ENCODE measurements at regions not wholly inside any gene's neighbourhood (a gene's known extent, or its start where the extent isn't known, plus 50 kb on each side); places are given as distances from the start of the nearest gene placed in this dataset.
"Not testable (repeated sequence)": the region's sequence is repeated elsewhere in the genome, so short reads cannot be mapped to it uniquely, and the experiment has no call there.

DNA sequence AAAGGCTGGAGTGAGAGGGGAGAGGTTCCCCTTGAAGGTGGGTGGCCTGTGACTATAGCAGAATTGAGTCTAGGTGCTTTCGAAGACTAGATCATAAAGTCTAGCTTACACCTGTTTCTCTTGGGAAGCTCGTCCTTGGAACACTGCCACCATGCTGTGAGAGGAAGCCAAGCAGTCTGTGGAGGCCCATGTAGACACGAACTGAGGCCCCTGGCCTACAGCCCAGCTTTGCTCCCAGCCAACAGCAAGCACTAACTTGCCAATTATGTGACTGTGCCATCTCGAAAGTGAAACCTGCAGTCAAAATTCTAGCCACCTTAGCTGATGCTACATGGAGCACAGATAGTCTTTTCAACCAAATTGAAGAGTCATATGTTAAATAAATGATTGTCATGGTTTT, 190.5 kb upstream of the NECTIN3 start:
- no peak for DNase-seq (ENCODE audit: low read depth, low spot score)

DNA sequence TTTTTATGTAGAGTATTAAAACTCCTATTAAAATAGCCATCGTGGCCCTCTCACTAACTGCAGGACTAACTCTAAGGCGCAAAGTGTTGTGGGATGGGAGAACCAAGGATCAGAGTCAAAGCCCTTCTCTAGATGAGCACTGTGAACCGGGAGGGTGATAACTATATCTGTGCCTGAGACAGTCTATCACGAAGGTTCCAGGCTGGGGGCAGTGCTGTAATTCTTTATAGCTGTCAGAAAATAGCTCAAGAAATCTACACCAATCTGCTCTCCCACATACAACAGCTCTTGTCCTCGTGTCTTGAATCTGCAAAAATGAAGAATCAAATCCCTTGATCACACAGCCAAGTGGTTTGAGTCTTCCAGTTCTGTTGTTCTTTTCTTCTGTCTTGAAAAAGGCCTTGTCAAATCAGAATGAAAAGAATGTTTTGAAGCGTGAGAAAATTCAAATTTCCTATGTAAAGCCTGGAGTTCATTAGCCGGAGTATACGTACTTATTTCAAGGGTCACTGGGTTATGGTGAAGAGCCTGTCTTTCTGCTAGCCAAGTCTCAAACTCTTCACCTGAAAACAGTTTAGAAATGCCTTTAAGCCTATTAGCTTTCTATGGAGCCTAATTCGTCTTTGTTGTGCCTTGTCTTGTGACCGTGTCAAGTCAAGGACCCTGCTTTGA, 185.3 kb upstream of the NECTIN3 start:
- DNase-seq (ENCODE audit: low read depth, low spot score), result no peak

DNA sequence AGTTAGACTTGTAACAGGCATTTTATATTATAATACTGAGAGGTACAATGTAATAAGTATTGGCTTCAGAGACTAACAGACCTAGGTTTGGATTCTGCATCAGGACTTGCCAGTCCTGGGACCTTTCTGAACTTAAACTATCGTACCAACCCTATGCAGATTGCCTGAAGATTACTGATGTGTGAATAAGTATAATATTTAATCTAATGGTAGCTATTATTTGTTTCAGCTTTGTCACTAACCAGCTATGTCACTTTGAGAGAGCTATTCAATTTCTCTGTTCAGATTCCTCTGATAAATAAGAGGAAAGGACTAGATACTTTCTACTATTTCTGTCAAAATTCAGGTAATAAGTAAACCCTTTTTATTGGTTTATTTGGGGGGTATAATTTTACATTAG, 184.4 kb upstream of the NECTIN3 start:
- no peak for DNase-seq (ENCODE audit: low read depth, low spot score)

DNA sequence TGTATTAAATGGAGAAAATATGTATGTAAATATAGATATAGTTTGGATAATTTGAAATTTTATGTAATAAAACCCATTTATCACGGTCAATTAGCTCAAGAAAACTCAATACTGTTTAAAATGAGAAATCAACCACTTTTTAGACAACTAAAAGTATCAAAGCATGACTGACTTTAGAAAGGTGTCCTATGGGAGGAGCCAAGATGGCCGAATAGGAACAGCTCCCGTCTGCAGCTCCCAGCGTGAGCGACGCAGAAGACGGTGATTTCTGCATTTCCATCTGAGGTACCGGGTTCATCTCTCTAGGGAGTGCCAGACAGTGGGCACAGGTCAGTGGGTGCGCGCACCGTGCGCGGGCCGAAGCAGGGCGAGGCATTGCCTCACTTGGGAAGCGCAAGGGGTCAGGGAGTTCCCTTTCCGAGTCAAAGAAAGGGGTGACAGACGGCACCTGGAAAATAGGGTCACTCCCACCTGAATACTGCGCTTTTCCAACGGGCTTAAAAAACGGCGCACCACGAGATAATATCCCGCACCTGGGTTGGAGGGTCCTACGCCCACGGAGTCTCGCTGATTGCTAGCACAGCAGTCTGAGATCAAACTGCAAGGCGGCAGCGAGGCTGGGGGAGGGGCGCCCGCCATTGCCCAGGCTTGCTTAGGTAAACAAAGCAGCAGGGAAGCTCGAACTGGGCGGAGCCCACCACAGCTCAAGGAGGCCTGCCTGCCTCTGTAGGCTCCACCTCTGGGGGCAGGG, 182.8 kb upstream of the NECTIN3 start:
- not testable (repeated sequence) for DNase-seq (ENCODE audit: low read depth, low spot score)

DNA sequence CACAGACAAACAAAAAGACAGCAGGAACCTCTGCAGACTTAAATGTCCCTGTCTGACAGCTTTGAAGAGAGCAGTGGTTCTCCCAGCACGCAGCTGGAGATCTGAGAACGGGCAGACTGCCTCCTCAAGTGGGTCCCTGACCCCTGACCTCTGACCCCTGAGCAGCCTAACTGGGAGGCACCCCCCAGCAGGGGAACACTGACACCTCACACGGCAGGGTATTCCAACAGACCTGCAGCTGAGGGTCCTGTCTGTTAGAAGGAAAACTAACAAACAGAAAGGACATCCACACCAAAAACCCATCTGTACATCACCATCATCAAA, 182.3 kb upstream of the NECTIN3 start:
- not testable (repeated sequence) for DNase-seq (ENCODE audit: low read depth, low spot score)

DNA sequence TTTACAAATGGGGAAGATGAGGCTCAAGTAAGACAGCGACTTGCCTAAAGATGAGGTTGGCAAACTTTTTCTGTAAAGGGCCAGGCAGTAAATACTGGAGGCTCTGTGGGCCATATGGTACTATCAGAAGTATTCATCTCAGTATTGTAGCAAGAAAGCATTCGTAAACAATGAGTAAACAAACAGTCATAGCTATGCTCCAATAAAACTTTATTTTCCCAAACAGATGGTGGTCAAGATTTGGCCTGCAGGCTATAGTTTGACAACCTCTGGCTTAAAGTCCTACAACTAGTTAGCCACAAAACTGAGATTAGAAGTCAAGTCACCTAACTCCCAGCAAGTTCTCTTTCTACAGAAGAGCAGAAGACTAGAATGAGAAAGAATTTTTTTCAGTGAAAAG, 177.0 kb upstream of the NECTIN3 start:
- DNase-seq (ENCODE audit: low read depth, low spot score), result no peak

DNA sequence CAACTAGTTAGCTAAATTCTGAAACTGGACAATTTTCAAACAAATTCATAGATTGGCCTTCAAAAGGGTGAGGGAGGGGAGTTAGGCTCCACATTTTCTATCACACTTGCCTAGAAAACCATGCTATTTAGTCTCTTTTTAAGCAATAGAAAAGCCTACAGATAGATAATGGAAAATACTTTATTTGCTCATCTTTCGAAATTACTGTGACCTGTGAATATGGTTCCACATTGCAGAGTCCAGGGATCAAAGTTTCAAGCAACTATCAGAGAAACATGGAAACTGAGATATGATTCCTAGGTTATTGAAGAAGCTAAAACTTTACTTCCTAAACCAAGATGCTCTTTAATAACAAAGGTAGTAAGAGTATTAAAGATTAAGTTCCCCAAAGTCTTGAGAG, 176.6 kb upstream of the NECTIN3 start:
- DNase-seq (ENCODE audit: low read depth, low spot score), result no peak

DNA sequence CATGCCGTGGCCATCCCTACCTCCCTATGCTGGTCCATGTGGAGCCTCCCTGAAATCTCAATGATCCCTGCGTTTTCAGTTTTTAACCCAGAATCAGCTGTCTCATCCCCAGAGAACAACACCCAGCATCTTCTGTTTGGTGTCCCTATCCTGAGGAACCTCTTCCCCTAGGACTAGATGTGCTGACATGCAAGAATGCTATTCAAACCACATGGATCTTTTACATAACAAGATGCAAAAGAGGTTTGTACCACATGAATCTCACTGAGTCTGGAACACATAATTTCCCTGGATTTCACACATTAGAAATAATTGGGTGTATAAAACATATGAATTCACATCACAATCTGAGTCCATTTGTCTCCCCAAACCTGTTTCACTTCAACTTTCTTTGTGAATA, 174.6 kb upstream of the NECTIN3 start:
- DNase-seq (ENCODE audit: low read depth, low spot score), result no peak

DNA sequence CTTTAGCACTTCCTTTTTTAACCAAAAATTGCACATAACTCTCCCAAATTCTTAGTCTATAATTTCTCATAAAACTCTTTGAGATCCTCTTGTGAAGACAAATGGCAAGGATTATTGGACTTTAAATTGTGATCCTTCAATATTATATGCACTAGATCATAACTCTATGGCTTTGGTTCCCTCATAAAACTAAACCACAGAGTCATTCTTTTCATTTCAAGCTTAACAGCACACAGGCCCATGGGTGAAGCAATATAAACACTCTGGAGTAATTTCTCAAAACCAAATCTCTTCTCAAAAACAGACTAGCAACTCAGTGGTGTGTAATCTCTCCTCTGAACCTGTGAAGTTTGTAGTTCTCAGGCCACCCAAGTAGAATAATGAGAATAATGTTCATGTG, 171.0 kb upstream of the NECTIN3 start:
- no peak for DNase-seq (ENCODE audit: low read depth, low spot score)

DNA sequence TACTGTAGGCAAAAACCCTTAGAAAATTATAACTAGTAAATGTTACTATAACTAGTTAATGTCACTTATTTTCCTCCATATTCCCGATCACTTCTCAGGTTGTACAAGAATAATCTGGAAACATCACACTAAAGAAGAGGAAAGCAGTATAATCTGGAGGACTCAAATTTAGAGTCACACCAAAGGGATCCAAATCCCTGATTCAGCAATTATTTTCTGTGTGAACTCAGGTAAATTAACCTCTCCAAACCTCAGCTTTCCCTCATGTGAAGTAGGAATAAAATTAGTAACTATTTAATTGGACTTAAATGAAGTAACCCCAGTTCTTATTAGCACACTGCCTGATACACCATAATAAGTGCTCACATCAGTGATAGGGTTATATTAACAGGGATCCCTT, 170.1 kb upstream of the NECTIN3 start:
- DNase-seq (ENCODE audit: low read depth, low spot score), result no peak

DNA sequence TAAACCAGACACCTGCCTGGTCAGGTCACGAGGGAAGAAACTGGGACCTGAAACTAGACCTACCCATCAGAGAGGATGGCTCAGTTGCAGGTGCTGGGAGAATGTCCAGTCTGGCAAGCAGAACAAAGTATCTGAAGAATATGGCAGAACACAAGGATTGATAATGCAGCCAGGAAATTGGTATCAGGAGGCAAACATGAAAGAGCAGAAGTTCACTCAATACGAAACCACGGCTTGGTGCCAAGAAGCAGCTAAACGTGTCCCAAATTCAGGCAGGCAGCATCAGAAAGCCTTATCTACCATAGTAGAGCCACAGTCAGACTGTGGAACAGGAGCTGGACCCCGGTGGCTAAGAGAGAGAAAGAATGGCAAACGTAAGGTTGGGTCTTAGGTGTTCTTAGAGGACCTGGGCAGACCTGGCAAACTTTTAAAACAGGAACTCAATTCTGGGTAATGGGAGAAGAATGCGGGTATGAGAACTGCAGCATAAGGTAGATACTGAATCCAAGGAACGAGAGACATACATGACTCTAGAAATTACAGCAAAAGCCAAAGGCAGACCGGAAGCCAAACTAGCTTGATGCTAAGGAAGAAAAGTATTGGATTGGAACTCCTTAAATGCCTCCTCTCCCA, 169.0 kb upstream of the NECTIN3 start:
- DNase-seq (ENCODE audit: low read depth, low spot score), result no peak

DNA sequence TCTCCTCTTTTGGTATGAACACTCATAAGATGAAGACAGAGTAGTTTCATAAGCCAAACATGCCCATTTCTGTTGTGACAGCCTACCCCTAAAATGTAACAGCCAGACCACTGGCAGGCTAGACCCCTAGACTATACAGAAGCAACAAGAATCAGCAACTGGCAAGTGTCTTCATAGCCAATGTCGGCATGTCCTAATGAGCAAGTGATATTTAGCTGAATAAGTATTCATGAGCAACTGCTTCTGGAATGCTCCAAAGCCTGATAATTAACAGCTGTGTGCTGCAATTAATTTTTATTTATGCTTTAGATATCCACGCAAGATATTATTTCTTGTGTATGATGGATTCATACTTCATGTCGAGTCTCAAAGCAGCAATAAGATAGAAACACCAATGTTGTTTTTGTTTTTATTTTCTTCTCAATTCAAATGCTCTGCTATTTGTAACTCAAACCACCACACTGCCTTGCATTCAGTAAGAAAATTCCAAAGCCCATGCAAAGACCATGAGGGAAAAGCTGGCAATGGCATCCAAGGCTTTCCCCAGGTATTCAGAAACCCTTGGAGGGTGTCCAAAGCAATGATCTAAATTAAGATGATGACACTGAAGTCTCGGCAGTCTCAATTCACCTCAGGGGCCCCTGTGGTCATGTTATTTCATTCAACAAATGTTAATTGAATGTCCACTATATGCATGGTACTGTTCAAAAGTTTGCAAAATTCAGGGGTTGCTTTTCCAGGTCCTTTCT, 167.7 kb upstream of the NECTIN3 start:
- no peak for DNase-seq (ENCODE audit: low read depth, low spot score)

DNA sequence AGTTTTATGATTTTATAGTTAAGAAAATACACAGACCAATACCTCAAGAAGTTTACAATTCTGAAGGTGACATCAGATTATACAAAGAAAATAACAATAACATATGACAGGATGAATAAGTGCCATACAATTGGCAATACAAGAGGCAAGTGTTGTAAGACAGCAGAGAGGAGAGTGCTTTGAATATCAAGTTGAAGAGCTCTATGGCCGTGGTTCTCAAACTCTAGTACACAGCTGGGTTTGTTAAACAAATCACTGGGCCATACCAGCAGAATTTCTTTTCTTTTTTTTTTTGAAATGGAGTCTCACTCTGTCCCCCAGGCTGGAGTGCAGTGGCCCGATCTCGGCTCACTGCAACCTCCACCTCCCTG, 167.1 kb upstream of the NECTIN3 start:
- no peak for DNase-seq (ENCODE audit: low read depth, low spot score)

DNA sequence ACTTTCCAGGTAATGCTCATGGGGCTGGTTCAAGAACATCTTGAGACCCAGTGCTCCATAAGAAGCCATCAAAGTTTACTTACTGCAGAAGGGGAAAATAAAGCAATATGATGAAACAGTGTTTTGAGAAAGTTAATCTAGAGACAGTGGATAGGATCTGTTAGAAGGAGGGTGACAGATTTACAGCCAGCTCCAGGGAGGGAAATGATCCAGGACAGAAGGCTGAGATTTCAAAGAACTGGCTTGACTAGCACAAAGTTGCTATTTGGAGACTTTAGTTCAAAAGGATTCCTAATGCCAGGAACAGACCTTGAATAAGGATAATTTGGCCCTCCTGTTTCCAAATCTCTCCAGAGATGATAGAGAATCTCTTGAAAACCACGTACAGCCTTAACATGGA, 166.5 kb upstream of the NECTIN3 start:
- DNase-seq (ENCODE audit: low read depth, low spot score), result no peak

DNA sequence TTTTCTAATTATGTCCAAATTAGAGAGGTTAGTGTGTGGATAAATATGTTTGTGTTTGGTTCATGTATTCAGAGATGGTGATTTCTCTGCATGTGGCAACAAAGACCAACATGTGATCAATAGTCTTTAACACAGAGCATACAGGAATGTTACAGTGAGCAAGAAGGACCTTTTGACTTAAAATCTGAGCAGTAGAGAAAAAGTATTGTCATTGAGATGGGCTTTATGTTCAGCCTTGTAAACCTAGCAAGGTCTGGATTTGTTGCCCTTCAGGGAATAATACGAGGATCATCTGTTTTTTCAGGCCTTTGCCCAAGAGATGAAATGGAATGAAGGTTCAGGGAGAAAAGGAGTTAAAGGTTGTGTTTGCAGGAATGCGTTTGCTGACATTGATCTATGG, 161.8 kb upstream of the NECTIN3 start:
- no peak for DNase-seq (ENCODE audit: low read depth, low spot score)

DNA sequence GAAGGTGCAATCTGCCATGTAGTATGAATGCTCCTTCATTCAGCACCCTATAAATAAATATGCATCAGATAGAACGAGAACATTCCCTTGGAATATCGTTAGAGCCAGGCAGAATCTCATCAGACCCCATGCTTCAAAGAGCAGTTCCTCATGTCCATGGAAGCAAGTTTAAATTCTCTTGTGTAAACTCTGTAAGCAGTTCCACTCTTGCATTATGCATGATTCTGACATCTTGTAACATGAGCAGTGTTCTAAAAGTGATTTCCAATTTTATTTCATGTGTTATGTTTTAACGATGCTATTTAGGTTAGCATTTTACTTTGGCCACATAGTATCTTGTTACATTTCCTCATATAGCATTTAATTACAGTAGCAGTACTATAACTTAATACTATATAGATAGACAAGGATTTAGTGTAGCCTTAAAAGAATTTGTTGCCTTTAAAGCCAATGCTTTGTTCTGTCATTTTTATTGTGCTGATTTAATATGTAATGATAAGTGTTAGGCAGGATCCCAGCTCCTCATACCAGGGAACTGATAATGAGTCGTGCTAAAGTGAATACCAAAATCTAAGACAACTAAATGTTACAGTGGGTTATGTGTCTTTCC, 161.2 kb upstream of the NECTIN3 start:
- no peak for DNase-seq (ENCODE audit: low read depth, low spot score)

DNA sequence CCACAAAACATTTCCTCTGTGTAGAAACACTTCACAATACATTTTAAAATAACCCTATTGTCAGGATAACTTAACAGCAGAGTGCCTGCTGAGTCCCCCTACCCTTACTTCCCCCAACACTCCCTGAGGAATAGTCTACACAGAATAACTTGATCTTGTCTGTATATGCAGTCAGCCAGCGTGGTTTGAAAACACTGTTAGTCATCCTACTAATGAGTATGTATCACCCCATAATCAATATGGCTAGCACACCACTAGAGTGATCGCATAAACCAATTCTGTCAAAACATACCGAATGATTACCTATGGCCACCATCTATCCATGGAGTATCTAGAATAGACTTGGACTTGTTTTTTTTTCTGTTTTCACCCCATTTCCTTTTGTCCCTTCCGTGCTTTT, 152.7 kb upstream of the NECTIN3 start:
- DNase-seq (ENCODE audit: low read depth, low spot score), result no peak

DNA sequence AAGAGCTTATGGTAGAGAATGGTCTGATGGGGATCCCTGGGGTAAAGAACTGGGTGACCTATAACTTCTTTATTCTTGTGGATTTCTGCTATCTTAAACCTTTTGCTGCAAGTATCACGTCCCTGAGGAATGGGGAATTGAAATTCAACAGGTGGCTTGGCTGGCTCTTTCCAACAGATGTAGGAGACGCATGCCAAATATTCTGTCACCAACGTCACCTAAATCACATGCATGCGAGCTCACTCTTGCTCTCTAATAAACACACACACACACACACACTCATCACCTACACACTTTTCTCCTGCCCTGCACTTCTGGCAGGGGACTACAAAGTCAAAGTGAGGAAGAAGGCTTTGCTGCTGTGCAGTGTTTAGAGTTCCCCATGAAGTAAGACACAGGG, 145.8 kb upstream of the NECTIN3 start:
- DNase-seq (ENCODE audit: low read depth, low spot score), result no peak

DNA sequence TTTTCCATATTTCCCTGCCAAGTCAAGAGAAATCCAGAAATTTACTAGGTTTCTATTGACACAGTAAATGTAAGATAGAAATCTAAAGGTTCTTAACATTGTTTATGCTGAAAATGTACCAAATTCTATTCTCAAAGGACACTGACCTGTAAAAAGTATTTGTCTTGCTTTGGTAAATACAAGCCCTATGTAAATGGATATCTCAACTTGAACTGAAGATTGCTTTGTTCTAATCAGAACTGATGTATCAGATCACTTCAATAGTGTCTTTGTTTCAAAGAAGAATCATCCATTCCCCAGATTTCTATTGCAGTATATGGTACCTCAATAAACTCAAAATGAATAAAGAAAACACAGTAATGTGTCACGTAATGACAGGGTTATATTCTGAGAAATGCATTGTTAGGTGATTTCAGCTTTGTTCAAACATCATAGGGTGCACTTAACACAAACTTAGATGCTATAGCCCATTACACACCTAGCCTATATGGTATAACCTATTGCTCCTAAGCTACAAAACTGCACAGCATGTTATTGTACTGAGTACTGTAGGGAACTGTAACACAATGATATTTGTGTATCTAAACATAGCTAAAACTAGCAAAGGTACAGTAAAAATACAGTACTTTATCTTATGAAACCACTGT, 143.5 kb upstream of the NECTIN3 start:
- no peak for DNase-seq (ENCODE audit: low read depth, low spot score)

DNA sequence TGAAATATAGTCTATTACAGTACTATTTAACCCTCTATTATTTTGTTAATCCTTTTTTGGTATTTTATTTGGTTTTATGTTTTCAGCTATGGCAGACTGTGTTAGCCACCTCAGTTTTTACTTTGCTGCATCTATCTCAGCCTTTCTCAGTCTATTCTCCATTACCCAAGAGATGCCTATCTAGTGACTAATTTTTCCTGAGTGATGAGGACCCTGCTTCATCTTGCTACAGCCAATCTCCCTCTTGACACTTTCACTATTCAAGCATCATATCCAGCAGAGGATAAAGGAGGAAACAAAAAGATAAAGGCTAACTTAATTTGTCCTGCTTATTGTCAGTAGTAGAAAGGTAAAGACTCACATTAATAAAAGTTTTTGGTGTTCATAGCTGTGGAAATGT, 141.8 kb upstream of the NECTIN3 start:
- DNase-seq (ENCODE audit: low read depth, low spot score), result no peak

DNA sequence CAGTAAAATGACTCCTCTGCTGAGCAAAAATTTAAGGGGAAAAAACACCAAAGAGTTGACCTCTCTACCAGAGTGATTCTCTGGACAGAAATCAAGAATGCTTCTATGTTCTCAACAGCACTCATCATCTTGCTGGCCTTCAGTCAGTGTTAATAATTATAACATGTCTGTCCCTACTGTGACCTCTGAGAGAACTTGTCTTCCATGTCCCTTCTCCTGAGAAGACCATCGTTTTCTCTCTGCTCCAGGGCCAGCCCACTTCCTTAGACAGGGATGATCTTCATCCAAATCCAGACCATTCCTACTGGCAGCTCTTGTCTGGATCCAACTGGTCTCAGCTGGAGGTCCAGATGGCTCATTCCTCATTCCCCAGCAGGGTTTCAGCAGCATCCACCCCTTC, 139.0 kb upstream of the NECTIN3 start:
- DNase-seq (ENCODE audit: low read depth, low spot score), result no peak

Data from activated CD4-positive, CD25-positive, alpha-beta regulatory T cell treated with anti-CD3 and anti-CD28 coated beads, Interleukin-2, amount 50 U/mL, for 16 hours (primary cell).